Effector memory CD8-positive, alpha-beta T cell (primary cell): ENCODE measurements at regions not wholly inside any gene's neighbourhood (a gene's known extent, or its start where the extent isn't known, plus 50 kb on each side); places are given as distances from the start of the nearest gene placed in this dataset.

Source experiments
- ATAC-seq: fragments of 150-1000 bp; cut with Tn5 transposase; replicated peaks from 2 replicates; pipeline ENCODE4 v1.10.0; 2021; ENCODE audit warnings: mild to moderate bottlenecking, moderate library complexity
- DNase-seq, 3 experiments: peaks; one replicate each; pipeline ENCODE4 v3.0.0; 2021
- H3K27ac Mint-ChIP-seq, 2 donors: one replicate each; pipeline ENCODE4 v1.8.0; 2022; ENCODE audit warnings: mild to moderate bottlenecking in 2 of 2, mixed read lengths in 2 of 2, moderate library complexity in 2 of 2
- H3K27me3 Mint-ChIP-seq, 2 donors: one replicate each; pipeline ENCODE4 v1.8.0; 2022; ENCODE audit warnings: mixed read lengths in 2 of 2
- H3K36me3 Mint-ChIP-seq: one replicate; pipeline ENCODE4 v1.8.0; 2022; ENCODE audit warnings: mild to moderate bottlenecking, moderate library complexity, mixed read lengths; ENCODE audit not compliant: insufficient read depth
- H3K4me1 Mint-ChIP-seq, 2 donors: one replicate each; pipeline ENCODE4 v1.8.0; 2022; ENCODE audit warnings: low read depth in 2 of 2, mixed read lengths in 2 of 2
- H3K4me3 Mint-ChIP-seq, 2 donors: one replicate each; pipeline ENCODE4 v1.8.0; 2022; ENCODE audit warnings: mild to moderate bottlenecking in 2 of 2, mixed read lengths in 2 of 2, moderate library complexity in 2 of 2
- H3K9me3 Mint-ChIP-seq, 2 donors: one replicate each; pipeline ENCODE4 v1.8.0; 2022; ENCODE audit warnings: mixed read lengths in 2 of 2

- H3K4me3 Mint-ChIP-seq, result no peak overlapping the region
- peaks cover 4% of the 10 kb centered on the region for H3K36me3 Mint-ChIP-seq
- no peak overlapping the region for H3K27ac Mint-ChIP-seq
- H3K9me3 Mint-ChIP-seq, result no peaks in the 10 kb centered on the region
- peaks cover 0 to 9% of the 10 kb centered on the region in 2 donors for H3K27me3 Mint-ChIP-seq
- DNase-seq, result no peak
- ATAC-seq, result no peak
- no peaks in the 10 kb centered on the region for H3K4me1 Mint-ChIP-seq
These were observed 53.5 kb upstream of the MAST4 start for GRCh38 chr5:66542711-66543110.
